ENCODE measurements at regions not wholly inside any gene's neighbourhood (a gene's known extent, or its start where the extent isn't known, plus 50 kb on each side); places are given as distances from the start of the nearest gene placed in this dataset.
A peak's percentile ranks its signal among the peaks of the same experiment; 100 is the strongest.

GRCh38 chr9:19512103-19512832 is 103.5 kb downstream of the ACER2 start:
- no peak for TF ChIP-seq CTCF (IDR thresholded peaks at IDR 0.05; ENCODE audit: control insufficient read depth, extremely low read depth, insufficient read depth)
- H3K4me3 ChIP-seq (ENCODE audit: low read depth, low read length) = no peak overlapping the region
- DNase-seq (ENCODE audit: low read depth) = peak; percentile 25

GRCh38 chr9:19511694-19512093 is 102.9 kb downstream of the ACER2 start:
- H3K4me3 ChIP-seq (ENCODE audit: low read depth, low read length) = no peak overlapping the region
- no peak for TF ChIP-seq CTCF (IDR thresholded peaks at IDR 0.05; ENCODE audit: control insufficient read depth, extremely low read depth, insufficient read depth)
- no peak for DNase-seq (ENCODE audit: low read depth)

- DNase-seq (ENCODE audit: low read depth) = no peak
- TF ChIP-seq CTCF (IDR thresholded peaks at IDR 0.05; ENCODE audit: control insufficient read depth, extremely low read depth, insufficient read depth) = no peak
- H3K4me3 ChIP-seq (ENCODE audit: low read depth, low read length) = no peak overlapping the region
These were observed 102.1 kb downstream of the ACER2 start for GRCh38 chr9:19510907-19511306.

All from LNCaP clone FGC (cell line).